NCI-H1105 treated with DMSO at 0.1 percent for 48 hours (cell line): ENCODE measurements at regions not wholly inside any gene's neighbourhood (a gene's known extent, or its start where the extent isn't known, plus 50 kb on each side); places are given as distances from the start of the nearest gene placed in this dataset.
A peak's percentile ranks its signal among the peaks of the same experiment; 100 is the strongest.
"Not testable (repeated sequence)": the region's sequence is repeated elsewhere in the genome, so short reads cannot be mapped to it uniquely, and the experiment has no call there.

Source experiments
- DNase-seq: peaks from one replicate; lab custom pipeline; 2025; lab: John Stamatoyannopoulos, UW

DNA sequence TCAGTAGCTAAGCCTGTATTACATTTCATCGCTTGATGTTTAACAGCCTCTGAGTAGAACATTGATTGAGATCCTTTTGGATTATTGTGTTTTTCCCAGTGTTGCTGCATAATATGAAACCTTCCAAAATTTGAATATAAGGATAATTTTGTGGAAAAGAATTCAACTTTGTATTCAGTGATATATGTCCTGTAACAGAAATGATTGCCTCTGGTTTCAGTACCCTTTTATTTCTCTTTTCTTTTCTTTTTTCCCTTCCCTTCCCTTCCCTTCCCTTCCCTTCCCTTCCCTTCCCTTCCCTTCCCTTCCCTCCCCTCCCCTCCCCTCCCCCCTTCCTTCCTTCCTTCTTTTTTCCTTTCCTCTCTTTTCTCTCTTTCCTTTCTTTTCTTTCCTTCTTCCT, 74.6 kb downstream of the UTRN start:
- no peak for DNase-seq

DNA sequence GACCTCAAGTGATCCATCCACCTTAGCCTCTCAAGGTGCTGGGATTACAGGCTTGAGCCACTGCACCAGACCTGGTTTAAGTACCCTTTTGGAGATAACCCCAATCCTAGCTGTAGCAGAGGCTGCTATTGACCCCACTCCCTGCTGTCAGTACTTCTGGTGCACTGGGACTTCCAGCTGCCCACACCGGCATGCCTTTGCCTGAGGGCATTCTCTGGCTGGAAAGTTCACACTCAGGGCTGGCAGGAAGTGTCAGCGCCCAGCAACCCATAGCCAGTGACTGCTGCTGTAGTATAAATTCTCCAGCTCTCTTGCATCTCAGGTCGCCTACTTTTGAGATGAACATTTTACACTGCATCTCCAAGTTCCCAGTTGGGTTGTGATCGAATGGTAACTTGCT, 75.3 kb downstream of the UTRN start:
- no peak for DNase-seq

DNA sequence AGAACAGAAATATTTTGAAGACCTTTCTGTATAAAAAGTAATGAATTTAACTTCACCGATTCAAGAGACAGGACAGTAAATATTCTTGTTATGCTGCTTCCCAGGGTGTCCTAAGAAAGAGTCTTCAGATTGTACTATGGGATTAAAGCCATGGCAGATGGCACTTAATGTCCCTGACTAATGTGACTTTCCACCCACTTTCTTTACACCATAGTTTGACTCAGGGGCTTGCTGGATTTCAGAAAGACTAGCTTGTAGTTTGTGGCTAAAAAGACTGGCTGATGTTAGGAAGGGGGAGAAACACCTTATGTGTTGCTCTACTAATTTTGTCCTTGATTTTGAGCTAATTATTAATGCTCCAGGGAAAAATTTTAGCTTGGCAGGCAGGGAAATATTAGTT, 75.9 kb downstream of the UTRN start:
- DNase-seq, result no peak

DNA sequence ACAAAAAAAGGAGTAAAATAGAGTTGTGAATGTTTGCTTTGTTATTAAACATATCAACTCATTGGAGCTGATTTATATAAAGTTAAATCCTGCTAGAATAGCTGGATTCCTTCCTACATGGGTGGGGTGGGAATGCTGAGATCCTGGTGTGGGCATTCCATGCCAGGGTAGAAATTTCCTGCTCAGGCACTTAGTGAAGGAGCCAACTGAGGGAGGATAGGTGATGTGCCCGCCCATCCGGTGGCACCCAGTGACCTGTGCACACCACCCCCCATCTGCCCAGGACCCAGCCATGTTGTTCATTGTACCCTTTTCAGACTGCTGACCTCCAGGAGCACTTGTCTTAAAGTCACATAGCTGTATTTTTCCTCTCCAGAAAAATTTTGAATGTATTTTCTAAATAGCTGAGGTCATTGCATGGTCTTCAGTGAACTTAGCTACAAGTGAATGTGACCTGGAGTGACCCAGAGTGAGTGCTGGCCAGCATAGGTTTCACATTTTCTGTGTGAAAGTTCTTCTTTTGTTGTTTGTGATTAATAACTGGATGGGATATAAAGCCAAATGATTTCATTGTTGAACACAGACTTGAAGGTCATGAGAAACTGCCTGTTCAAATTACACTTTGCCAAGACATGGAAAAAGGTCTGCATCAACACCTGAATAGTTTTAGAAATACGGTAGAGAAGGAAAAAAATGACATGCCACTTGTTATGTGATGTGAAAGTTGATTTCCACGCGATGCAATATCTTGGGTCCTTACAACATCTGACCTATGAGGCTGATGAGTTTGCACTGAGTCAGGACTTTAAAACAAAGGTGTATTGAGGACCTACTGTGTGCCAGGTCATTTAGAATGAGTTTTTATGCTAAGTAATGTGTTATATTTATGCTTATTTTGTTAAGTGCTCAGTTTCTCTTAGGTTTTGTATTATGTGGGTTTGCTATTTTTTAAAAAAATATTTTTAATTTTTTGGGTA, 77.2 kb downstream of the UTRN start:
- no peak for DNase-seq

DNA sequence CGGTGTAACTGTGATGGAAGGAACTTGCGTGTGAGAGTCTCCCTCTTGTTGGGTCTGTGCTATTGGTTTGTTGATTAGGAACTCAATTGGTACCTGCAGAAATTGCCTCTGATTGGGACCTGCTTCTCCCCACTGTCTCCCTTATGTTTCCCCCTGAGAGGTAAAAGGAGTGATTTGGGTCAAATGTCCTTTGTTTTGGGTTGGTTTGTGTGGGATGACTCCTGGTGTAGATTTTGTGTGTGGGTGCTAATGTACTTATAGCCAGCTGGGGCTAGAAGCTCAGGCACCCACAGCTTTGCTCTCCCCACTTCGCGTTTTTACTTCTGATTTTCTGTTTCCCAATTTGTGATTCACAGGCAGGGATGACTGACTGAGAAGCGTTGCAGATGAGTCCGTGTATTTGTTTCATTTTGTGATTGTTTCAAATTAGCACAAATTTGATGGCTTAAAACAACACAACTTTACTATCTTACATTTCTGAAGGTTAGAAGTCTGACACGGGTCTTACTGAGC, 79.1 kb downstream of the UTRN start:
- no peak for DNase-seq

DNA sequence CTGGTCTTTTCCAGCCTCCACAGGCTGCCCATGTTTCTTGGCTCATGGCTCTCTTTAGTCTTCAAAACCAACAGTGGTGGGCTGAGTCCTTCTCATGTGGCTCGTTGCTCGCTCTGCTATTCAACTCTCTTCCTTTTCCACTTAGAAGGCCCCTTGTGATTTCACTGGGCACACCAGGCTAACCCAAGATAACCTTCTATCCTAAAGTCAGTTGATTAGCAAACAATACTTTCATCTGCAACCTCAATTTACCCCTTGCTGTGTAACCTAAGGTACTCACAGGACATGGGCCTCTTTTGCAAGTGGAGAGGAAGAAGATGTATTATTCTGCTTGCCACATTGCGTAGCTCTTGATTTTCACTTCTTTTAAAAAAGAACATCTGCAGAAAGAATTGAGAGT, 79.6 kb downstream of the UTRN start:
- no peak for DNase-seq

DNA sequence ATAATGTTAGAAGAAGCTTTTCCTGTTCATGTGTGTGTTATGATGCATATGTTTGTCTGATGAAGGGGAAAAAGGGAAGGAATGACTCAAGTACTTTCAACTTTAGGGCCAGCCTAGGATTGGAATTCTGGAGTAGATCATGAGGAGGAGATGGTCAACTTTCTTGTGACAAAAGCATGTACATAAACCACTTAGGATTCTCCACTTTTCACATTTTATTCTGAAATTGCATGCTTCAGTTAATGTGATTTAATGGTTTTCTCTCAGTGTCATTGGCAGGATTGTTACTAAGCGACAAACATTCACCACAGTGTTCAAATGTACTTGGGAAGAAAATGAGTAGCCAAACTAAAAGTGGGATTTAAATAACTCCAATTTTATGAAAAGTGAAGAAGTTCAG, 80.1 kb downstream of the UTRN start:
- DNase-seq, result no peak

DNA sequence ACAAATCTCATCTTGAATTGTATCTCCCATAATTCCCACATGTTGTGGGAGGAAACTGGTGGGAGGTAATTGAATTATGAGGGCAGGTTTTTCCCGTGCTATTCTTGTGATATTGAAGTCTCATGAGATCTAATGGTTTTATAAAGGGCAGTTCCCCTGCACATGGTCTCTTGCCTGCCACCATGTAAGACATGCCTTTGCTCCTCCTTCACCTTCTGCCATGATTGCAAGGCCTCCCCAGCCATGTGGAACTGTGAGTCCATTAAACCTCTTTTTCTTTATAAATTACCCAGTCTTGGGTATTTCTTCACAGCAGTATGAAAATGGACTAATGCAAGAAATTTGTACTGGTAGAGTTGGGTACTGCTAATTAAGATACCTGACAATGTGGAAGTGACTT, 84.6 kb downstream of the UTRN start:
- not testable (repeated sequence) for DNase-seq

DNA sequence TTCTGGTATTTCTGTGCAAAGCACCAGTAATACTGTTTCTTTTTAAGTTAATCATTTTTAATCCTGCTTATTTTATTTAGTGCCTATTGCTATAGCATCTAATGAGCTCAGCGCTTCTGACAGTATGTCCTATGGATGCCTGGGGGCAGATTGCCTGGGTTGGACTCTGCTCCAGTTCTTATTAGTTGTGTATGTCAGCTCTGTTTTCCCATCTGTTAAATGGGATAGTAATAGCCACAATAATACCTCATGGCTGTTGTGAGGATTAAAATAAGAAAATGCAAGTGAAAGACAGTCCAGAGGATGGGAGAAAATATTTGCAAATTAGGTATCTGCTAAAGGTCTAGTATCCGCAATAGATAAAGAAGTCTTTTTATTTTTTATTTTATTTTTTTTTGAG, 87.0 kb downstream of the UTRN start:
- DNase-seq, result no peak

DNA sequence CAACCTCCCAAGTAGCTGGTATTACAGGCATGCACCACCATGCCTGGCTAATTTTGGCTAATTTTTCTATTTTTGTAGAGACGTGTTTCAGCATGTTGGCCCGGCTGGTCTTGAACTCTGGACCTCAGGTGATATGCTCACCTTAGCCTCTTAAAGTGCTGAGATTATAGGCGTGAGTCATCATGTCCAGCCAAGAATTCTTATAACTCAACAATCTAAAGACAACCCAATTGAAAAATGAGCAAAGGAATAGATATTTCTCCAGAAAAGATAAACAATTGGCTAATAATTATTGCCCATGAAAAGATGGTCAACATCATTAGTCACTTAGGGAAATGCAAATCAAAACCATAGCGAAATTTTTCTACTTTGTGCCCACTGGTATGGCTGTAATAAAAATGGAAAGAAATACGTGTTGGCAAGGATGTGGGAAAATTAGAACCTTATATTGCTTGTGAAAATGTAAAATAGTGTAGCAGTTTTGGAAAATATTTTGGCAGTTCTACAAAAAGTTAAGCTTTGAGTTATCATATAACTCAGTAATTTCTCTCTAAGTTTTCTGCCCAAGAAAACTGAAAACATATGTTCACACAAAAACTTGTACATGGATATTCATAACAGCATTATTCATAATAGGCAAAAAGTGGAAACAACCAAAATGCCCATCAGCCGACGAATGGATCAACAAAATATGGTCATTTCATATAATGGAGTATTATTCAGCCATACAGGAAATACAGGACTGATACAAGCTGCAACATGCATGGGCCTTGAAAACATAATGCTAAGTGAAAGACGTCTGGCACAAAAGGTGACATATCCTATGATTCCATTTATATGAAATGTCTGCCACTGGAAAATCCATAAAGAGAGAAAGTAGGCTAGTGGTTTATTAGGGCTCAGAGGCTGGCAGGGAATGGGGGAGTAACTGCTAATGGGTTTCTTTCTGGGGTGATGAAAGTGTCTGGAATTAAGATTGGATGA, 87.8 kb downstream of the UTRN start:
- DNase-seq, result peak; percentile 6

DNA sequence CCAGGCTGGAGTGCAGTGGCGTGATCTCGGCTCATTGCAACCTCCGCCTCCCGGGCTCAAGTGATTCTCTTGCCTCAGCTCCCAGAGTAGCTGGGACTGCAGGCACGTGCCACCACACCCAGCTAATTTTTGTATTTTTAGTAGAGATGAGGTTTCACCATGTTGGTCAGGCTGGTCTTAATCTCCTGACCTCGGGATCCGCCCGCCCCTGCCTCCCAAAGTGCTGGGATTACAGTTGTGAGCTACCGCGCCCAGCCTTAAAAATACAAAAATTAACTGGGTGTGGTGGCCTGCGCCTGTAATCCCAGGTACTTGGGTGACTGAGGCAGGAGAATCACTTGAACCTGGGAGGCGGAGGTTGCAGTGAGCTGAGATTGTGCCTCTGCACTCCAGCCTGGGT, 89.4 kb downstream of the UTRN start:
- not testable (repeated sequence) for DNase-seq

DNA sequence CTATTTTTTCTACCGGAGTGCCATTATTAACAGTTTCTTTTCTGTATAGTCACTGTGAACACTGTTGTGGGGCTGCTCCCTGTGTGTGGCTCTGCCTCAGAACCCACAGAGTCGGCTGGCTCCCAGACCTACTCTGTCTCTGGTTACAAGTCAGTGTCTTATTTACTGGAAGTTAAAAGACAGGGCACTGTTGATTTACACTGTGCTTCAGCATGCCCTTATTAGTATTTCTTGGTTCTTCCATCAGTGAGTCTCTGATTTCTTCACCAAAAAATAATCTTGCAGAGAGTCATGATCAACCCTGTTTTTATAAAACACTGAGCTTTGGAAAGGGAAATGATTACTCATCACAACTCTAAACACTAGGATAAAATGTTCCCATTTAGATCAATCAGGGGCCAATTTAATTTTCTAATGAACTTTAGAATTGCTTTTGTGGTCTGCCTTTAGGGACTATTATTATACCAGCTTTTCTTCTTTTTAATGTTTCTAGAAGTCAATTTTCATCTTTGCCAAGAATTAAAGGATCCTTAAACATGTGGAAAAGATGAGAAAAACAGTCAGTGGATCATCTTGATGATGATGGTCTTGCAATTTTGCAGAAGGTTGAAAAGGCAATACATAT, 92.6 kb downstream of the UTRN start:
- no peak for DNase-seq

DNA sequence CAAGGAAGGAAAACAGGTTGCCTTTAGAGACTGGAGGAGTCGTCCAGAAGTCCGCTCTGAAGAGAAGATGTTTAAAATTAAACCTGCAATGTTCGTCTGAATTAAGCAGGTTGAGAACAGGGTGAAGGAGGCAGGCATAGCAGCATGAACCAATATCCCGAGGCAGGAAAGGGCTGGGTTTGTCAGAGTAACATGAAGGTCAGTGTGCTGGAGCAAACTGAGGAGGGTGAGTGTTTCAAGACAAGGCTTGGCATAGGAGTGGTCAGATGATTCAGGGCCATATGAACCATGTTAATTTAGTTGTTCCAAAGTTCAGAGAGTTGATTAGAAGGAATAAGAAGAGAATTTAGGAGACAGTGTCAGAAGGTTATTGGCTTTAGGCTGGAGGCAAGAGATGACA, 93.3 kb downstream of the UTRN start:
- no peak for DNase-seq

DNA sequence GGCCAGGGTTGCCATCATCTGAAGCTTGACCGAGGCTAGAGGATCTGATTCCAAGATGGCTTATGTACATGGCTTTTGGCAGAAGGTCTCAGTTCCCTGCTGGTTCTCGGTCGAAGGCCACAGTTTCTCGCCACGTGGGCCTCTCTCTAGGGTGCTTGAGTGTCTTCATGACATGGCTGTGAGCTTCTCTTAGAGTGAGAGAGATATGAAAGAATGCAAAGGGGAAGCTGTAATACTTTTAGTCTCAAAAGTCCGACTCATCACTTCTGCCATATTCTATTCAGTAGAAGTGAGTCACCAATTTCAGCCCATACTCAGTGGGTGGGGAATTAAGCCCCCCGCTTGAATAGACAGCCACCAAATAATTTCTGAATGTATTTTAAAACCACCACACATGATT, 94.2 kb downstream of the UTRN start:
- DNase-seq, result no peak

DNA sequence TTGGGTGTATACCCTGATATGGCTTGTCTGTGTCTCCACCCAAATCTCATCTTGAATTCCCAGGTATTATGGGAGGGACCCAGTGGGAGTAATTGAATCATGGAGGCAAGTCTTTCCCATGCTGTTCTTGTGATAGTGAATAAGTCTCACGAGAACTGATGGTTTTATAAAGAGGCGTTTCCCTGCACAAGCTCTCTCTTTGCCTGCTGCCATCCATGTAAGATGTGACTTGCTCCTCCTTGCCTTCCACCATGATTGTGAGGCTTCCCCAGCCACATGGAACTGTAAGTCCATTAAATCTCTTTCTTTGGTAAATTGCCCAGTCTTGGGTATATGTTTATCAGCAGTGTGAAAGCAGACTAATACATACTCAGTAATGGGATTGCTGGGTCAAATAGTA, 96.4 kb downstream of the UTRN start:
- DNase-seq, result not testable (repeated sequence)

DNA sequence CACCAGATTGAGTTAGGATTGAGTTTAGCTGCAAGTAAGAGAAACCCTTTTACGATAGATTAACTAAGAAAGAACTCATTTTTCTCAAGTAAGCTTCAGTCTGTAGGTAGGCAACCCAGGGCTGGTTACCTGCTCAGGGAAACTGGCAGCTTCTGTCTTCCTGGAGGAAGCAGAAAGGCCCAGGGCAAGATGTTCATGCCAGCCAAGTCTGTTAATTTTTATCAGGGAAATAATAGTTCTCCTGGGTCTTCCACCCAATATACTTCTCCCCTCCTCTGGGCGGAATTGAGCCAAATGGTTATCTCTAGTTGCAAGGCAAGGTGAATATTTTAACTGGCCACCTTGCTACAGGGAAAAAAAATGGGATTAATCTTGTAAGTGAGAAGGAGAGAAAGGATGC, 98.2 kb downstream of the UTRN start:
- no peak for DNase-seq

DNA sequence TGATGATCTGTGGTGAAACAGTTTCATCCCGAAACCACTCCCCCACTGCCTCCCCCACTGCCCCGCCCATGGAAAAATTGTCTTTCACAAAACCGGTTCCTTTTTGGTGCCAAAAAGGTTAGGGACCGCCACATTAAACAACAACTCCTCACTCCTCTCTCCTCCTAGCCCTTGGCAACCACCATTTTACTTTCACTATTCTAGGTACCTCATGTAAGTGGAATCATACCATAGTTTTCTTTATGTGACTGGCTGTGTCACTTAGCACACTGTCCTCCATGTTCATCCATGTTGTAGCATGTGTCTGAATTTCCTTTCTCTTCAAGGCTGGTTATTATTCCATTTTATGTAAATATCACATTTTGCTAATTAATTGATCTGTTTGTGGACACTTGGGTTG, 99.3 kb downstream of the UTRN start:
- DNase-seq, result no peak

DNA sequence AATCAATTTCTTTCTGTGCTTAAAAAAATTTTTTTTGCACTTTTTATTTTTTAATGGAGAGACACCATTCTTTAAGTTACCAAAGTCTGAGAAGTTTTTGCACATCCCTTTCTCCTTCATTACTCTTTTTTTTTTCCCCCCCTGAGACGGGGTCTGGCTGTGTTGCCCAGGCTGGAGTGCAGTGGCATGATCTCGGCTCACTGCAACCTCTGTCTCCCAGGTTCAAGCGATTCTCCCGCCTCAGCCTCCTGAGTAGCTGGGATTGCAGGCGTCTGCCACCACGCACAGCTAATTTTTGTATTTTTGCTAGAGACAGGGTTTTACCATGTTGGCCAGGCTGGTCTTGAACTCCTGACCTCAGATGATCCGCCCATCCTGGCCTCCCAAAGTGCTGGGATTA, 104.3 kb downstream of the UTRN start:
- DNase-seq, result not testable (repeated sequence)

DNA sequence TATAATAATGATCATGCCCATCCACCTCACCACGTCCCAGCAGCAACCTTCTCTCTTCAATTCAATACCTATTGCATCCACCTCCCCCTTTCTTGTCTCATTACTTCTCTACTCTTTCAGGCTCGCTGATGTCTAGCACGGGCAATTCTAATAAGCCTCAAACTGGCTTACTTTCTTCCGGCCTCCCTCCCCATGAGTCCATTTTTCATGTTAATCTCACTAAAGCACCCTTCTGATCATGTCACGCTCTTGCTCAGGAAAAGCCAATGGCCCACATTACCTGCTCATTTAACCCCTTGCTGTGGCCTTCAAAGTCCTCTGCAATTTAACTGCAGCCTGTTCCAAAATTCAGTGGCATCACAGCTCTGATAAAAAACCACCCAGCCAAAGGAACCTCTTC, 105.1 kb downstream of the UTRN start:
- DNase-seq, result no peak

DNA sequence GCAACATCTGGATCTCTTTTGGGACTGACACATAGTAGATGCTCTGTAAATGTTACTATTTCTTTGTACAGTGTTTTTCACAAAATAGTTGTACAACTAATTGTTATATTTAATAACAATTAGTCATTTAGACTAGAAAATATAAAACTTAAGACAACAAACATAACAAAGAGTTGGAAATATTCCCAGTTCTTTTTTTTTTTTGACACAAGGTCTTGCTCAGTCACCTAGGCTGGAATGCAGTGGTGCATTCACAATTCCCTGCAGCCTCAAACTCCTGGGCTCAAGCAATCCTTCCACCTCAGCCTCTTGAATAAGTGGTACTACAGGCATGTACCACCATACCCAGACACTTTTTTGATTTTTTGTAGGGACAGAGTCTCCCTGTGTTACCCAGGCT, 105.8 kb downstream of the UTRN start:
- no peak for DNase-seq

DNA sequence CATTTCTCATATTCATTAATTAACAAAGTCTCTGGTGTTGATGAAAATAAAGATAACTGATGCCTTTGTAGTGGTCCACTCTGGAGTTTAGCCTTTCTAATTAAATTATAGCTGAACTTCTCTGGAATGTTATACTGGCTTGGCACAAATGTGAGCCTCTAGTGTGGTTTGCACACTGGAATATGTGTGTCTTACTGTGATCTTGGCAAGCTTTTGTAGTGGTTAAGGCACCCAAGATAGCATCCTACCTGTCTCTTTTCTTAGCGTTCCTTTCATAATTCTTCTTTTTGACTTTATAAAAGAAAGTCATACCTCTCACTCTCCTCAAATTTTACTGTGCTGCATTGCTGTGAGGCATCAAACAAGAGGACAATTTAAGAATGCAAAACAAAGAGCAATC, 107.4 kb downstream of the UTRN start:
- no peak for DNase-seq

DNA sequence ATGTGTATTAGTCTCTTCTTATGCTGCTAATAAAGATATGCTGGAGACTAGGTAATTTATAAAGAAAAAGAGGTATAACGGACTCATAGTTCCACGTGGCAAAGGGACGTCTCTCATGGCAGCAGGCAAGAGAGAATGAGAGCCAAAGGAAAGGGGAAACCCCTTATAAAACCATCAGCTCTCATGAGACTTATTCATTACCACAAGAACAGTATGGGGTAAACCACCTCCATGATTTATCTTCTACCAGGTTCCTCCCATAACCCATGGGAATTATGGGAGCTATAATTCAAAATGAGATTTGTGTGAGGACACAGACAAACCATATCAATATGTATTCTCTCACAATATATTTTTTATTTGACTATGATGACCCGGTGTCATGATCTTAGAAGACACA, 109.1 kb downstream of the UTRN start:
- DNase-seq, result no peak
